ENCODE measurements at regions not wholly inside any gene's neighbourhood (a gene's known extent, or its start where the extent isn't known, plus 50 kb on each side); places are given as distances from the start of the nearest gene placed in this dataset.

DNA sequence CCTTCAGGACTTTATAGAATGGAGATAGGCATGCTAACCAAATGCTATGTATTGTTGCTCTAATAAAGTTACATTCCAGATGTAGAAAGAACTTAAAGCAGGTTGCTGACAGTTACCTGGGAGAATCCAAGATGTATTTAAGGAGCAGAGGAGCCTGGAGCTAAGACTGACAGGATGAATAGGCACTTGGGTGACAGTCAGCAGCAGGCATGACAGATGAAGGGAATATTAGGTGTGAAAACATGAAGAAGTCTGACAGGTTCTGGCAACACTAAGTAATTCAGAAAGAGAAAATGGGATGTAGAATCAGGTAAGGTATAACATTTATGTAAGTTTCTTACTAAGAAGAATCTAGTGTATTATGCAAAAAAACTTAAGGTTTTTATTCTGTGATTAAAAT, 232.0 kb downstream of the DSC3 start (continued):
- TF ChIP-seq ZBTB33 (IDR thresholded peaks at IDR 0.05) = no peak
- TF ChIP-seq POLR2AphosphoS5 (IDR thresholded peaks at IDR 0.05; ENCODE audit: low read length) = no peak
- no peak for TF ChIP-seq PAX8 (IDR thresholded peaks at IDR 0.05)
- TF ChIP-seq MEF2B (IDR thresholded peaks at IDR 0.05; ENCODE audit: partially characterized antibody, poor library complexity, severe bottlenecking) = no peak
- no peak for TF ChIP-seq SREBF1 (IDR thresholded peaks at IDR 0.05; ENCODE audit: low read length)

DNA sequence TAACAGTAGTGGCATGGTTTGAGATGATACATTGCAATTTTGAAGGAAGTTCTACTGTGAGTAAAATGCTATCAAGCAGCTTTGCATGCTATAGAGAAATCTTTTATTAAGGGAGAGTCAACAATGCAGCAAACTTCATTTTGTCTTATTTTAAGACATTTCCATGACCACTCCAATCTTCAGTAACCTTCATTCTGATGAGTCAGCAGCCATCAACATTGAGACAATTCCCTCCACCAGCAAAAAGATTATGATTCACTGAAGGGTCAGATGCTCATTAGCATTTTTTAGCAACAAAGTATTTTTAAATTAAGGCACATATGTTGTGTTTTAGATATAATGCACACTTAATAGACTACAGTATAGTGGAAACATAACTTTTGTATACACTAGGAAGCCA, 235.7 kb downstream of the DSC3 start:
- no peaks in the 10 kb centered on the region for H3K9me3 ChIP-seq (replicated peaks; ENCODE audit: control insufficient read depth, insufficient read depth, low read length)
- no peak for DNase-seq (ENCODE audit: low read depth, low spot score)
- POLR2A ChIA-PET = no interaction called here
- in situ Hi-C loops (cut with MboI) = no loop called here
- no peaks in the 10 kb centered on the region for H3K79me2 ChIP-seq (ENCODE audit: control insufficient read depth, insufficient read depth, low read length)
- no peaks in the 10 kb centered on the region for H3K27me3 ChIP-seq (replicated peaks in 1 of 2; ENCODE audit: control insufficient read depth in 2 of 2, insufficient read depth in 2 of 2, low read length in 1 of 2)
- FAIRE-seq = no peak
- no peak for ATAC-seq
- RAD21 ChIA-PET (ENCODE audit: unreplicated experiment) = no interaction called here
- H3K4me2 ChIP-seq (ENCODE audit: control insufficient read depth, insufficient read depth) = no peak overlapping the region
- intact Hi-C loops (cut with micrococcal nuclease; ENCODE audit: unreplicated experiment) = no loop called here
- no peak overlapping the region for H3K4me3 ChIP-seq
- no TSS peak for BruUV-seq (replicated peaks)
- H3K9ac ChIP-seq (ENCODE audit: control insufficient read depth, insufficient read depth, low read length) = no peak overlapping the region
- H2AFZ ChIP-seq (ENCODE audit: control insufficient read depth, low read depth, low read length) = no peak overlapping the region
- H4K20me1 ChIP-seq (ENCODE audit: control insufficient read depth, insufficient read depth) = no peaks in the 10 kb centered on the region
- H3K4me1 ChIP-seq (ENCODE audit: control insufficient read depth, insufficient read depth, low read length) = no peaks in the 10 kb centered on the region
- H3K36me3 ChIP-seq (ENCODE audit: control insufficient read depth in 2 of 2, insufficient read depth in 2 of 2, low read length in 1 of 2) = no peaks in the 10 kb centered on the region
- H3K27ac ChIP-seq (ENCODE audit: control insufficient read depth, insufficient read depth) = no peak overlapping the region
- TF ChIP-seq ZBTB40 (IDR thresholded peaks at IDR 0.05; ENCODE audit: borderline replicate concordance) = no peak
- TF ChIP-seq SIX5 (IDR thresholded peaks at IDR 0.05; ENCODE audit: low read depth, low read length, severe bottlenecking) = no peak
- TF ChIP-seq TCF3 (IDR thresholded peaks at IDR 0.05; ENCODE audit: borderline replicate concordance, insufficient read depth, low read depth, low read length) = no peak
- TF ChIP-seq SREBF2 (IDR thresholded peaks at IDR 0.05; ENCODE audit: low read length) = no peak
- no peak for TF ChIP-seq EED (IDR thresholded peaks at IDR 0.05; ENCODE audit: low read depth)
- TF ChIP-seq RB1 (IDR thresholded peaks at IDR 0.05; ENCODE audit: borderline replicate concordance) = no peak
- TF ChIP-seq, protein P1, sequence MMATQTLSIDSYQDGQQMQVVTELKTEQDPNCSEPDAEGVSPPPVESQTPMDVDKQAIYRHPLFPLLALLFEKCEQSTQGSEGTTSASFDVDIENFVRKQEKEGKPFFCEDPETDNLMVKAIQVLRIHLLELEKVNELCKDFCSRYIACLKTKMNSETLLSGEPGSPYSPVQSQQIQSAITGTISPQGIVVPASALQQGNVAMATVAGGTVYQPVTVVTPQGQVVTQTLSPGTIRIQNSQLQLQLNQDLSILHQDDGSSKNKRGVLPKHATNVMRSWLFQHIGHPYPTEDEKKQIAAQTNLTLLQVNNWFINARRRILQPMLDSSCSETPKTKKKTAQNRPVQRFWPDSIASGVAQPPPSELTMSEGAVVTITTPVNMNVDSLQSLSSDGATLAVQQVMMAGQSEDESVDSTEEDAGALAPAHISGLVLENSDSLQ (IDR thresholded peaks at IDR 0.05) = no peak
- TF ChIP-seq, protein P2, sequence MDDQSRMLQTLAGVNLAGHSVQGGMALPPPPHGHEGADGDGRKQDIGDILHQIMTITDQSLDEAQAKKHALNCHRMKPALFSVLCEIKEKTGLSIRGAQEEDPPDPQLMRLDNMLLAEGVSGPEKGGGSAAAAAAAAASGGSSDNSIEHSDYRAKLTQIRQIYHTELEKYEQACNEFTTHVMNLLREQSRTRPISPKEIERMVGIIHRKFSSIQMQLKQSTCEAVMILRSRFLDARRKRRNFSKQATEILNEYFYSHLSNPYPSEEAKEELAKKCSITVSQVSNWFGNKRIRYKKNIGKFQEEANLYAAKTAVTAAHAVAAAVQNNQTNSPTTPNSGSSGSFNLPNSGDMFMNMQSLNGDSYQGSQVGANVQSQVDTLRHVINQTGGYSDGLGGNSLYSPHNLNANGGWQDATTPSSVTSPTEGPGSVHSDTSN (IDR thresholded peaks at IDR 0.05; ENCODE audit: insufficient replicate concordance, low read depth, low read length) = no peak
- SMC1A ChIA-PET (ENCODE audit: uncharacterized antibody, unreplicated experiment) = no interaction called here
- CTCF ChIA-PET = no interaction called here
